WTC11 (cell line): ENCODE measurements at regions not wholly inside any gene's neighbourhood (a gene's known extent, or its start where the extent isn't known, plus 50 kb on each side); places are given as distances from the start of the nearest gene placed in this dataset.

ENCODE experiments used
- ATAC-seq: fragments of 200-7000 bp; cut with Tn5 transposase; 2 replicates; pipeline ENCODE4 v1.10.0; 2021; ENCODE audit warnings: mild to moderate bottlenecking, moderate library complexity
- CTCF ChIA-PET: fragments of 300-600 bp; sonication (Branson Sonifier 250); formaldehyde crosslinking; loops from one replicate; lab custom pipeline; 2021; ENCODE audit warnings: antibody characterized with exemption; lab: Charles Lee
- POLR2A ChIA-PET: fragments of 350-600 bp; sonication (Branson Sonifier 250); formaldehyde crosslinking; loops from one replicate; lab custom pipeline; 2021; ENCODE audit warnings: antibody characterized with exemption; lab: Charles Lee
- DNase-seq: peaks from one replicate; pipeline ENCODE4 v3.0.0; 2021; ENCODE audit warnings: low spot score
- H3K27ac Mint-ChIP-seq: 2 replicates; pipeline ENCODE4 v1.8.0; 2021; ENCODE audit warnings: mixed read lengths
- H3K27me3 Mint-ChIP-seq: 2 replicates; pipeline ENCODE4 v1.8.0; 2021; ENCODE audit warnings: low read depth, mild to moderate bottlenecking, moderate library complexity, mixed read lengths
- H3K36me3 Mint-ChIP-seq: 2 replicates; pipeline ENCODE4 v1.8.0; 2021; ENCODE audit warnings: mixed read lengths
- H3K4me1 Mint-ChIP-seq: 2 replicates; pipeline ENCODE4 v1.8.0; 2022; ENCODE audit warnings: mixed read lengths
- H3K4me3 Mint-ChIP-seq: 2 replicates; pipeline ENCODE4 v1.8.0; 2021; ENCODE audit warnings: mild to moderate bottlenecking, moderate library complexity, mixed read lengths
- H3K9me3 Mint-ChIP-seq: 2 replicates; pipeline ENCODE4 v1.8.0; 2021; ENCODE audit warnings: mixed read lengths
- CTCF ChIP-seq: fragments of 200-600 bp; IDR thresholded peaks from 2 replicates; pipeline ENCODE4 v1.8.0; 2022; ENCODE audit warnings: antibody characterized with exemption
- EMX1 ChIP-seq: fragments of 250-450 bp; sonication (Bioruptor Pico); IDR thresholded peaks from 2 replicates; pipeline ENCODE4 v1.8.0; 2021; ENCODE audit warnings: mild to moderate bottlenecking
- PRRX2 ChIP-seq: fragments of 250-450 bp; sonication (Bioruptor Pico); IDR thresholded peaks from 2 replicates; pipeline ENCODE4 v1.8.0; 2021; ENCODE audit warnings: mild to moderate bottlenecking
- STAT6 ChIP-seq: sonication (generic); formaldehyde crosslinking; conservative IDR thresholded peaks from 2 replicates; pipeline ENCODE4 v1.8.1; 2023; ENCODE audit warnings: mild to moderate bottlenecking, low read depth, missing genetic modification reagents, moderate library complexity
- ZNF219 ChIP-seq: sonication (generic); formaldehyde crosslinking; IDR thresholded peaks from 2 replicates; pipeline ENCODE4 v1.8.0; 2023; ENCODE audit warnings: missing genetic modification reagents, mild to moderate bottlenecking, borderline replicate concordance
- ZNF317 ChIP-seq: sonication (generic); formaldehyde crosslinking; IDR thresholded peaks from 2 replicates; pipeline ENCODE4 v1.8.1; 2023; ENCODE audit warnings: low read depth, mild to moderate bottlenecking, moderate library complexity, missing genetic modification reagents, borderline replicate concordance
- ZNF396 ChIP-seq: fragments of 250-450 bp; sonication (Bioruptor Pico); IDR thresholded peaks from 2 replicates; pipeline ENCODE4 v1.8.0; 2021; ENCODE audit warnings: mild to moderate bottlenecking, moderate library complexity, borderline replicate concordance
- ZNF671 ChIP-seq: fragments of 250-450 bp; sonication (Bioruptor Pico); IDR thresholded peaks from 2 replicates; pipeline ENCODE4 v1.8.0; 2021; ENCODE audit warnings: mild to moderate bottlenecking
- TF ChIP-seq, protein P1 (sequence below): sonication (generic); formaldehyde crosslinking; IDR thresholded peaks from 2 replicates; pipeline ENCODE4 v1.8.0; 2023; ENCODE audit warnings: missing genetic modification reagents, mild to moderate bottlenecking, borderline replicate concordance
- TF ChIP-seq, protein P2 (sequence below): sonication (generic); formaldehyde crosslinking; IDR thresholded peaks from 2 replicates; pipeline ENCODE4 v1.8.0; 2022; ENCODE audit warnings: mild to moderate bottlenecking, missing genetic modification reagents
- TF ChIP-seq, protein P3 (sequence below): fragments of 250-450 bp; sonication (Bioruptor Pico); conservative IDR thresholded peaks from 2 replicates; pipeline ENCODE4 v1.9.0; 2021; ENCODE audit warnings: mild to moderate bottlenecking

- H3K36me3 Mint-ChIP-seq, result no peaks in the 10 kb centered on the region
- H3K27me3 Mint-ChIP-seq, result no peaks in the 10 kb centered on the region
- H3K4me3 Mint-ChIP-seq, result no peak overlapping the region
- CTCF ChIA-PET, result no interaction called here
- no peak for DNase-seq
- H3K4me1 Mint-ChIP-seq, result peaks cover 25% of the 10 kb centered on the region
- ATAC-seq, result no peak
- TF ChIP-seq, protein P1, sequence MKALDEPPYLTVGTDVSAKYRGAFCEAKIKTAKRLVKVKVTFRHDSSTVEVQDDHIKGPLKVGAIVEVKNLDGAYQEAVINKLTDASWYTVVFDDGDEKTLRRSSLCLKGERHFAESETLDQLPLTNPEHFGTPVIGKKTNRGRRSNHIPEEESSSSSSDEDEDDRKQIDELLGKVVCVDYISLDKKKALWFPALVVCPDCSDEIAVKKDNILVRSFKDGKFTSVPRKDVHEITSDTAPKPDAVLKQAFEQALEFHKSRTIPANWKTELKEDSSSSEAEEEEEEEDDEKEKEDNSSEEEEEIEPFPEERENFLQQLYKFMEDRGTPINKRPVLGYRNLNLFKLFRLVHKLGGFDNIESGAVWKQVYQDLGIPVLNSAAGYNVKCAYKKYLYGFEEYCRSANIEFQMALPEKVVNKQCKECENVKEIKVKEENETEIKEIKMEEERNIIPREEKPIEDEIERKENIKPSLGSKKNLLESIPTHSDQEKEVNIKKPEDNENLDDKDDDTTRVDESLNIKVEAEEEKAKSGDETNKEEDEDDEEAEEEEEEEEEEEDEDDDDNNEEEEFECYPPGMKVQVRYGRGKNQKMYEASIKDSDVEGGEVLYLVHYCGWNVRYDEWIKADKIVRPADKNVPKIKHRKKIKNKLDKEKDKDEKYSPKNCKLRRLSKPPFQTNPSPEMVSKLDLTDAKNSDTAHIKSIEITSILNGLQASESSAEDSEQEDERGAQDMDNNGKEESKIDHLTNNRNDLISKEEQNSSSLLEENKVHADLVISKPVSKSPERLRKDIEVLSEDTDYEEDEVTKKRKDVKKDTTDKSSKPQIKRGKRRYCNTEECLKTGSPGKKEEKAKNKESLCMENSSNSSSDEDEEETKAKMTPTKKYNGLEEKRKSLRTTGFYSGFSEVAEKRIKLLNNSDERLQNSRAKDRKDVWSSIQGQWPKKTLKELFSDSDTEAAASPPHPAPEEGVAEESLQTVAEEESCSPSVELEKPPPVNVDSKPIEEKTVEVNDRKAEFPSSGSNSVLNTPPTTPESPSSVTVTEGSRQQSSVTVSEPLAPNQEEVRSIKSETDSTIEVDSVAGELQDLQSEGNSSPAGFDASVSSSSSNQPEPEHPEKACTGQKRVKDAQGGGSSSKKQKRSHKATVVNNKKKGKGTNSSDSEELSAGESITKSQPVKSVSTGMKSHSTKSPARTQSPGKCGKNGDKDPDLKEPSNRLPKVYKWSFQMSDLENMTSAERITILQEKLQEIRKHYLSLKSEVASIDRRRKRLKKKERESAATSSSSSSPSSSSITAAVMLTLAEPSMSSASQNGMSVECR (CRISPR knock-in tag), result no peak
- TF ChIP-seq STAT6 (no peak), EMX1 (CRISPR knock-in tag) (no peak), ZNF396 (CRISPR knock-in tag) (no peak), ZNF671 (CRISPR knock-in tag) (no peak)
- TF ChIP-seq, protein P2, sequence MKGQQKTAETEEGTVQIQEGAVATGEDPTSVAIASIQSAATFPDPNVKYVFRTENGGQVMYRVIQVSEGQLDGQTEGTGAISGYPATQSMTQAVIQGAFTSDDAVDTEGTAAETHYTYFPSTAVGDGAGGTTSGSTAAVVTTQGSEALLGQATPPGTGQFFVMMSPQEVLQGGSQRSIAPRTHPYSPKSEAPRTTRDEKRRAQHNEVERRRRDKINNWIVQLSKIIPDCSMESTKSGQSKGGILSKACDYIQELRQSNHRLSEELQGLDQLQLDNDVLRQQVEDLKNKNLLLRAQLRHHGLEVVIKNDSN (CRISPR knock-in tag), result no peak
- TF ChIP-seq, all 79 proteins: peak for 0
- POLR2A ChIA-PET, result no interaction called here
- Mint-ChIP-seq H3K9me3 (peaks cover 6% of the 10 kb centered on the region; the same call in 1 of the 2 replicates), H3K27ac (peak overlapping the region; percentile 22)
Observed at GRCh38 chrX:122770581-122770980, 413.5 kb upstream of the GRIA3 start.

DNA sequence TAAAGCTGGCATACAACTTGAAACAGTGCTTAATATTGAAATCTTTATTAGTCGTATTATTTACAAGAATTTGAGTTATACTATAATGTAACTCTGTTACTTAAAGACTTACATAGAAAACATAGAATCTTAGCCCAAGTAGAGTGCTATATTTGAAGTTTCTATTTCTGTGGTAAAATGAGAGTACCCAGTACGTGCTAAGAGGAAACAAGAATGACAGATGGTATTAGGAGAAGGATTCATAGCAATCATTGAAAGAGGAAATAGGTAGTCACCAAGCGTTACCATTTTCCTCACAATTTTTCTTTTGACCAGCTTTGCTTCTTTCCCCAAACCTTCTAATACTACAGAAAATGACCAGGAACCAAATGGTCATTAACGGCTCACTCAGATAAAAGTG, 412.1 kb upstream of the GRIA3 start:
- DNase-seq (no peak), ATAC-seq (no peak)
- no peak for TF ChIP-seq CTCF
- ChIA-PET POLR2A (no interaction called here), CTCF (no interaction called here)
- no peaks in the 10 kb centered on the region for H3K27me3 Mint-ChIP-seq
- H3K27ac Mint-ChIP-seq, result no peak overlapping the region
- no peak overlapping the region for H3K4me3 Mint-ChIP-seq
- H3K9me3 Mint-ChIP-seq, result no peaks in the 10 kb centered on the region
- H3K36me3 Mint-ChIP-seq, result no peaks in the 10 kb centered on the region
- H3K4me1 Mint-ChIP-seq, result peaks cover 25% of the 10 kb centered on the region

DNA sequence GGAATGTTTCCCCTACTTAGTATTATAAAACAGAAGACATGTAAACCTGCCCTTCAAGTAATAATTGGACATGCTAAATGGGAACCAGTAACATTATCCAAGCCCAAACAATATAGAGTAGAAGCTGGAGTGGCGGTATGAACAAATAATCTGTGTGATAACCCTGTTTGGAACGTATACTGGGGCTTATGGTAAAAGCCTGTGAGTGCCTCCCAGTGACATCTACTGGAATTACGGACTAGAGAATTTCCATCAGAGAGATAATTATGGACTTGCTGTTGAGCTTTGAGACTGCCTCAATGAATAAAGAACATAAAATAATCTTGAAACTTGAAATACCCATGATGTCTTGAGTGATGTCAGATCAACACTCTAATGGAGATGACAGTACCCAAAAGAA, 406.3 kb upstream of the GRIA3 start:
- H3K4me3 Mint-ChIP-seq, result no peak overlapping the region
- POLR2A ChIA-PET, result no interaction called here
- DNase-seq (no peak), ATAC-seq (no peak)
- H3K27ac Mint-ChIP-seq, result no peak overlapping the region
- no peaks in the 10 kb centered on the region for H3K9me3 Mint-ChIP-seq
- H3K36me3 Mint-ChIP-seq, result no peaks in the 10 kb centered on the region
- no peaks in the 10 kb centered on the region for H3K27me3 Mint-ChIP-seq
- TF ChIP-seq ZNF317 (CRISPR knock-in tag) (no peak), ZNF219 (CRISPR knock-in tag) (no peak), EMX1 (CRISPR knock-in tag) (no peak), PRRX2 (CRISPR knock-in tag) (no peak)
- TF ChIP-seq, protein P3, sequence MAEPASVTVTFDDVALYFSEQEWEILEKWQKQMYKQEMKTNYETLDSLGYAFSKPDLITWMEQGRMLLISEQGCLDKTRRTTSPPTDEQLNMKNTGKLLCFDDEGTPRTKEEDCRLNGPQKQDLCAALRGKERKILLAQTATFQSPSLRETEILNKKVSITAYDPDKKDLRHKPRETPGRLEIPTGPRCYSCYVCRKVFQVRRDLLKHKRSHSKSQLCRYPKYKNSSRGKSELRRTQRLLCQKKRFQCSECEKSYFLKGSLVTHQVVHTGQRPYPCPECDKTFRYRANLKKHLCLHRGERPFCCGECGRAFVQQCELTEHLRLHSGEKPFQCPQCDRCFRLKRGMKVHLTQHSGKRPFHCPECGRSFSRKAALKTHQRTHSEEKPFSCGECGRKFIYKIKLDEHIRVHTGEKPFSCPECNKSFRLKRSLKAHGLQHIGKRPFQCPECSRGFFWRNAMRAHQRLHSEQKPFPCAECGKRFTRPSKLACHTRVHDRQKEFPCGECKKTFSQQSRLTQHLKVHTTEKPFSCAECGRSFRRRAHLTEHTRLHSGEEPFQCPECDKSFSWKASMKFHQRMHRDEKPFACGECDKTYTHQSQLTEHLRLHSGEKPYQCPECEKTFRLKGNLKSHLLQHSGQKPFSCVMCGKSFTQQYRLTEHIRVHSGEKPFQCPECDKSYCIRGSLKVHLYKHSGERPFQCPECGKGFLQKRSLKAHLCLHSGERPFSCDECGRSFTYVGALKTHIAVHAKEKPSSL (CRISPR knock-in tag), result no peak
- H3K4me1 Mint-ChIP-seq, result peaks cover 12% of the 10 kb centered on the region
- CTCF ChIA-PET, result no interaction called here
